OCI-LY3 (cell line): ENCODE measurements at regions not wholly inside any gene's neighbourhood (a gene's known extent, or its start where the extent isn't known, plus 50 kb on each side); places are given as distances from the start of the nearest gene placed in this dataset.

Experiments used
- H2AFZ ChIP-seq: fragments of 200-600, 300-600 bp; shearing (Covaris generic); 2 replicates; pipeline ENCODE4 v1.6.0; 2014; ENCODE audit warnings: antibody characterized with exemption, low read depth, low read length
- H3K27ac ChIP-seq: fragments of 200-600, 300-600 bp; sonication (generic); 2 replicates; pipeline ENCODE4 v1.5.1; 2014; ENCODE audit warnings: mild to moderate bottlenecking, low read length, moderate library complexity, mixed read lengths
- H3K27me3 ChIP-seq: fragments of 200-600, 300-600 bp; sonication (generic); 2 replicates; pipeline ENCODE4 v1.6.1; 2014; ENCODE audit warnings: low read depth, low read length, mixed read lengths
- H3K36me3 ChIP-seq: fragments of 200-600, 300-600 bp; sonication (generic); replicated peaks from 2 replicates; pipeline ENCODE3; 2014; ENCODE audit warnings: low read depth, low read length, mixed read lengths
- H3K4me1 ChIP-seq: fragments of 300-600, 200-600 bp; sonication (generic); 2 replicates; pipeline ENCODE4 v1.6.1; 2014; ENCODE audit warnings: low read length, mixed read lengths
- H3K4me2 ChIP-seq: fragments of 200-600, 300-600 bp; sonication (generic); 2 replicates; pipeline ENCODE4 v1.6.1; 2014; ENCODE audit warnings: low read length, mixed read lengths
- H3K4me3 ChIP-seq: fragments of 300-600, 200-600 bp; sonication (generic); 2 replicates; pipeline ENCODE4 v1.5.1; 2014; ENCODE audit warnings: antibody characterized with exemption, mild to moderate bottlenecking, low read length, moderate library complexity
- H3K79me2 ChIP-seq: fragments of 300-600, 200-600 bp; shearing (Covaris generic); 2 replicates; pipeline ENCODE4 v1.6.1; 2014; ENCODE audit warnings: mild to moderate bottlenecking, low read length, mixed read lengths
- H3K9ac ChIP-seq: fragments of 300-600, 200-600 bp; shearing (Covaris generic); 2 replicates; pipeline ENCODE4 v1.6.0; 2014; ENCODE audit warnings: mild to moderate bottlenecking, low read length, moderate library complexity
- H3K9me3 ChIP-seq: fragments of 200-600, 300-600 bp; shearing (Covaris generic); 2 replicates; pipeline ENCODE4 v1.6.1; 2014; ENCODE audit warnings: low read length, mixed read lengths; ENCODE audit not compliant: insufficient read depth
- H4K20me1 ChIP-seq: fragments of 200-600, 300-600 bp; sonication (generic); 2 replicates; pipeline ENCODE4 v1.6.1; 2016; ENCODE audit warnings: low read length, mixed read lengths; ENCODE audit not compliant: insufficient read depth
- EZH2phosphoT487 ChIP-seq: fragments of 200-600 bp; shearing (Covaris generic); IDR thresholded peaks from 2 replicates; pipeline ENCODE4 v1.6.1; 2018; ENCODE audit warnings: antibody characterized with exemption, mixed run types, low read depth
- TF ChIP-seq, protein P1 (sequence below): fragments of 200-600, 300-600 bp; sonication (generic); IDR thresholded peaks from 2 replicates; pipeline ENCODE4 v1.5.1; 2014; ENCODE audit warnings: antibody characterized with exemption, low read length, low read depth

DNA sequence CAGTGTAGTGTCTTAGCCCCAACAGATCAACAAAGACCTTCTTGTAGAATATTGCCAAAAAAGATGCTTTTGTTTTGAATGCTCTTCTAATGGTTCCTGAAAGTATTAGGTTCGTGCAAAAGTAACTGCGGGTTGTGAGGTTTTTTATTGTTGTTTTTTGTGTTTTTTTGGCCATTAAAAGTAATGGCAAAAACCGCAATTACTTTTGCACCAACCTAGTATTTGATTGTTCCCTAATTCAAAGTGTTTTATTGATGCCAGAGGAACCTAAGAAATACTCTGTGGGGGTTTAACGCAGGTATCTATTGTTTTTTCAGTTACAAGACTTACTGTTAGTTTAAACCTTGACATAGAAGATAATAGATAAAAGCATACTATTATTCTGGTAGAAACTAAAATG lies 150.8 kb upstream of the DAAM1 start:
- H3K4me2 ChIP-seq: no peak overlapping the region
- no peaks in the 10 kb centered on the region for H3K79me2 ChIP-seq
- peaks cover 17% of the 10 kb centered on the region for H3K4me1 ChIP-seq
- no peak for TF ChIP-seq EZH2phosphoT487
- TF ChIP-seq, protein P1, sequence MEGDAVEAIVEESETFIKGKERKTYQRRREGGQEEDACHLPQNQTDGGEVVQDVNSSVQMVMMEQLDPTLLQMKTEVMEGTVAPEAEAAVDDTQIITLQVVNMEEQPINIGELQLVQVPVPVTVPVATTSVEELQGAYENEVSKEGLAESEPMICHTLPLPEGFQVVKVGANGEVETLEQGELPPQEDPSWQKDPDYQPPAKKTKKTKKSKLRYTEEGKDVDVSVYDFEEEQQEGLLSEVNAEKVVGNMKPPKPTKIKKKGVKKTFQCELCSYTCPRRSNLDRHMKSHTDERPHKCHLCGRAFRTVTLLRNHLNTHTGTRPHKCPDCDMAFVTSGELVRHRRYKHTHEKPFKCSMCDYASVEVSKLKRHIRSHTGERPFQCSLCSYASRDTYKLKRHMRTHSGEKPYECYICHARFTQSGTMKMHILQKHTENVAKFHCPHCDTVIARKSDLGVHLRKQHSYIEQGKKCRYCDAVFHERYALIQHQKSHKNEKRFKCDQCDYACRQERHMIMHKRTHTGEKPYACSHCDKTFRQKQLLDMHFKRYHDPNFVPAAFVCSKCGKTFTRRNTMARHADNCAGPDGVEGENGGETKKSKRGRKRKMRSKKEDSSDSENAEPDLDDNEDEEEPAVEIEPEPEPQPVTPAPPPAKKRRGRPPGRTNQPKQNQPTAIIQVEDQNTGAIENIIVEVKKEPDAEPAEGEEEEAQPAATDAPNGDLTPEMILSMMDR: no peak
- H3K36me3 ChIP-seq: peaks cover 8% of the 10 kb centered on the region
- no peak overlapping the region for H3K9ac ChIP-seq
- no peak overlapping the region for H3K4me3 ChIP-seq
- no peaks in the 10 kb centered on the region for H3K27me3 ChIP-seq
- H2AFZ ChIP-seq: no peak overlapping the region
- no peak overlapping the region for H3K27ac ChIP-seq
- no peaks in the 10 kb centered on the region for H4K20me1 ChIP-seq
- H3K9me3 ChIP-seq: no peaks in the 10 kb centered on the region

DNA sequence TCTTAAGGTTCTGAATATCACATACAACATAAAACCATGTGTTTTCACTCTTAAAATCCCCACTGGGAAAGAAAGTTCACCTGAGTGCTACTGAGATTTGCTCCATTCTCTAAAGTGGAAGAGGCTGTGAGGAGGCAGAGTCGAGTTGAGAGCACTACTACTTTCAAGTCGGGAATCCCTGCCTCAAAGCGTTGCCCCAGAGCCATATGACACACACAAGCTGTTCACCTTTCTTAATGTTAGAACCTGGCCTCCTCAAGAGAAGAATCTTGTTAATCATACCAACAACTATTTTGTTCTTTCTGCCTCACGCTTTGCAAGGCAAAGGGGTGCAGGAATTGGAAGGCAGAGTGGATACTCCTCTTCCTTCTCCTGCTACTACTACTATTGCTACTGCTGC lies 149.7 kb upstream of the DAAM1 start:
- H4K20me1 ChIP-seq: no peaks in the 10 kb centered on the region
- H3K4me3 ChIP-seq: no peak overlapping the region
- H3K36me3 ChIP-seq: peaks cover 8% of the 10 kb centered on the region
- H3K4me2 ChIP-seq: no peak overlapping the region
- no peaks in the 10 kb centered on the region for H3K79me2 ChIP-seq
- no peak overlapping the region for H3K27ac ChIP-seq
- peaks cover 17% of the 10 kb centered on the region for H3K4me1 ChIP-seq
- no peak overlapping the region for H2AFZ ChIP-seq
- no peaks in the 10 kb centered on the region for H3K27me3 ChIP-seq
- no peaks in the 10 kb centered on the region for H3K9me3 ChIP-seq
- H3K9ac ChIP-seq: no peak overlapping the region
- TF ChIP-seq, protein P1: no peak
- no peak for TF ChIP-seq EZH2phosphoT487

DNA sequence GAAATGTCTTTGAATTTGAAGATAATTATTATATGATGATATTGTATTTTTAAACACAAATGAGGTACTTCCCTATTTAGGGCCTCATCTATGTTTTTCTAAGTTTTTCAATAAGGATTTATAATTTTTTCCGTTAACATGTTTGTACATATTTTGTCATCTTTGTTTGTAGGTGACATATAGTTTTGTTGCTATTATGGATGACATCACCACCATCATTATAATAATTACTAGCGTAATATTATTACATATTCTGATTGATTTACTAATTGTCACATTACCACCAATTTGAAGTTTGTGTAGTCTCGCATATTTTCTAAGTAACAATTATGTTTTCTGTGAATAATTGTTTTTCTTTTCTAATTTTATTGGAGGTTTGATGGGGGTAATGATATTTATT lies 147.2 kb upstream of the DAAM1 start:
- Histone ChIP-seq H3K9me3 (no peaks in the 10 kb centered on the region), H3K9ac (no peak overlapping the region), H2AFZ (no peak overlapping the region), H3K36me3 (peaks cover 4% of the 10 kb centered on the region), H3K27ac (no peak overlapping the region), H3K4me1 (peaks cover 8% of the 10 kb centered on the region), H3K4me3 (no peak overlapping the region), H3K79me2 (no peaks in the 10 kb centered on the region), H3K27me3 (no peaks in the 10 kb centered on the region), H3K4me2 (no peak overlapping the region), H4K20me1 (no peaks in the 10 kb centered on the region)
- TF ChIP-seq EZH2phosphoT487: no peak
- TF ChIP-seq, protein P1: no peak

DNA sequence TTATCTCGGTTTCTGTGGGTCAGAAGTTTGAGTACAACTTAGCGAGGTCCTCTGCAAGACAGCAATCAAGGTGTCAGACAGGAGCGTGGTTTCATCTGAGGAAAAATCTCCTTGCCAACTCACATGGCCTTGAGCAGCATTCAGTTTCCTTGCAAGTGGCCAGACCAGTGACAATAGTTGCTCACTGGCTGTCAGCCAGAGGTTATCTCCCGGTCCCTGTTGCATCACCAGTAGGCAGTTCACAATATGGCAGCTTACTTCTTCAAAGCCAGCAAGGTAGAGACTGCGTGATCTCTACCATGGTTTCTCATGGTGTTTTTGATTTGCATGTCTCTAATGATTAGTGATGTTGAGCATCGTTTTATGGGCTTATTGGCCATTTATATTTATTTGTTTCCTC lies 143.8 kb upstream of the DAAM1 start:
- H3K27ac ChIP-seq: no peak overlapping the region
- no peaks in the 10 kb centered on the region for H3K27me3 ChIP-seq
- no peaks in the 10 kb centered on the region for H3K36me3 ChIP-seq
- H3K9me3 ChIP-seq: no peaks in the 10 kb centered on the region
- no peak overlapping the region for H3K4me2 ChIP-seq
- no peaks in the 10 kb centered on the region for H3K4me1 ChIP-seq
- H3K9ac ChIP-seq: no peak overlapping the region
- H3K79me2 ChIP-seq: no peaks in the 10 kb centered on the region
- H2AFZ ChIP-seq: no peak overlapping the region
- H4K20me1 ChIP-seq: no peaks in the 10 kb centered on the region
- no peak overlapping the region for H3K4me3 ChIP-seq
- no peak for TF ChIP-seq EZH2phosphoT487
- TF ChIP-seq, protein P1: no peak
